Hippocampal formation (tissue), 2 donors: ENCODE measurements at regions not wholly inside any gene's neighbourhood (a gene's known extent, or its start where the extent isn't known, plus 50 kb on each side); places are given as distances from the start of the nearest gene placed in this dataset.
"Not testable (repeated sequence)": the region's sequence is repeated elsewhere in the genome, so short reads cannot be mapped to it uniquely, and the experiment has no call there.

Source experiments
- DNase-seq, 2 donors: peaks; one replicate each; lab custom pipeline; 2025; lab: John Stamatoyannopoulos, UW

- DNase-seq = no peak
Observed at GRCh38 chr3:171981271-171981605, 58.1 kb upstream of the FNDC3B start.

DNA sequence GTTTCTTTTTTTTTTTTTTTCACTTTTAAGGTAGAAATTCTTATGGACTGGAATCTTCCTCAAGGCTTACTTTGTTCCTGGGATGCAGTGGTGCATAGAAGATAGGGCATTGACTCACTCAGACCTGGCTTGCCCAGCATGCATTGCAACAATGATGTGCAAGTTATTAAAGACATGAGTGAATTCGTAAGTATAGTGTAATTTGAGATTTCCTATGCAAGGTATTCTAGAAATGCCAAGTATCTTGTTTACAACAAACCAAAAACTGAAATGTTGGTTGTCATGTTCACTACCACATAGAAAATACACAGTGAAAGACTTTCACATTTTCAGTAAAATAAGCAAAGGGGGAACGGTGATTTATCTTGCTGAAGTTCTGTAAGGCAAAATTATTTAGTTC is 56.5 kb upstream of the FNDC3B start:
- DNase-seq = no peak

GRCh38 chr3:171983685-171984084 is 55.7 kb upstream of the FNDC3B start:
- not testable (repeated sequence) for DNase-seq

GRCh38 chr3:171984883-171985282 is 54.5 kb upstream of the FNDC3B start:
- peak in 1 of 2 donors; percentile 8 for DNase-seq

GRCh38 chr3:171986176-171986575 is 53.2 kb upstream of the FNDC3B start:
- no peak for DNase-seq

GRCh38 chr3:171986757-171987518 is 52.4 kb upstream of the FNDC3B start:
- DNase-seq = no peak
